Activated naive CD4-positive, alpha-beta T cell treated with anti-CD3 and anti-CD28 coated beads, Interleukin-2, amount 10 ng/mL, durations not matched to agents 7 days and 5 days (primary cell): ENCODE measurements at regions not wholly inside any gene's neighbourhood (a gene's known extent, or its start where the extent isn't known, plus 50 kb on each side); places are given as distances from the start of the nearest gene placed in this dataset.

Experiments used
- CTCF ChIA-PET: fragments of 350-600 bp; sonication (Branson Sonifier 250); formaldehyde crosslinking; loops from one replicate; lab custom pipeline; 2021; ENCODE audit warnings: antibody characterized with exemption; lab: Charles Lee
- DNase-seq: peaks from one replicate; pipeline ENCODE4 v3.0.0-alpha.2; 2020
- H3K27ac Mint-ChIP-seq: one replicate; pipeline ENCODE4 v1.8.0; 2021; ENCODE audit warnings: mild to moderate bottlenecking, moderate library complexity, mixed read lengths
- H3K27me3 Mint-ChIP-seq: one replicate; pipeline ENCODE4 v1.8.0; 2021; ENCODE audit warnings: mild to moderate bottlenecking, mixed read lengths
- H3K36me3 Mint-ChIP-seq: one replicate; pipeline ENCODE4 v1.8.0; 2021; ENCODE audit warnings: mixed read lengths
- H3K4me1 Mint-ChIP-seq: one replicate; pipeline ENCODE4 v1.8.0; 2021; ENCODE audit warnings: mixed read lengths
- H3K4me3 Mint-ChIP-seq: one replicate; pipeline ENCODE4 v1.8.0; 2021; ENCODE audit warnings: mild to moderate bottlenecking, moderate library complexity, mixed read lengths
- H3K9me3 Mint-ChIP-seq: one replicate; pipeline ENCODE4 v1.8.0; 2021; ENCODE audit warnings: mixed read lengths

DNA sequence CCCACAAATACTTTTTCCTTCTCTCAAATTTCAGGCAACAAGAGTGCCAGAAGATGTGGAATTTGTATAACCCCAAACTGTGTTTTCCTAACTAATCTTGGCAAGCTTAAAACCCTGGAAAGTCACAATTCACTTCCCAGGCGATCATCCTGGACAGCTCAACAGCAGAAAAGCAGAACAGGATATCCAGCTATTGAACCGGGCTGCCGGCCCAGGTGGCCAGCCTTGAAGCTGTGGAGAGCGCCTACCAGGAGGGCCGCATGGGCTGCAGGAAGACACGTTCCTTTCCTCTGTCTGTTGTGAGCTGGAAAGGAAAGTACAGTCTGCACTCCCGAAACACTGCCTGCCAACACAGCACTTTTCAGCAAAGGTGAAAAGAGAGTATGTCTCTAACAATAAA lies 719.7 kb upstream of the MARCKS start:
- CTCF ChIA-PET = no interaction called here

DNA sequence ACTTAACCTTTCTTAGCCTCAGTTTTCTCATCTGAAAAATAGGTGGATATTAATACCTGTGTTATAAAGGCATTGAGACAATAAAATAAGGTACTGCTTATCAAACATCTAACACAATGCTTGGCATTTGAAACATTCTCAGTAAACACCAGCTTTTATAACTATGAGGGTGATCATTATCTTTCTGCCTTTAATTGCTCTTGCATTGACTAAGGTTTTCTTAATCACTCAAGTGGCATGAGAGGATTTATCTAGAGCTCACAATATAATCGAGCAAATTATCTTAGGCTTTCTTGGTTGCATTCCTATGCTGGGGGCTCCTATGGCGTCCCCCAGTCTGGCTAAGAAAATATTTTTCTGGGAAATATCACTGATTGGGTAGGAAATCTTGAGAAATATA lies 716.4 kb upstream of the MARCKS start:
- no peaks in the 10 kb centered on the region for H3K9me3 Mint-ChIP-seq
- no peaks in the 10 kb centered on the region for H3K4me1 Mint-ChIP-seq
- no peak overlapping the region for H3K27ac Mint-ChIP-seq
- H3K4me3 Mint-ChIP-seq = no peak overlapping the region
- CTCF ChIA-PET = no interaction called here
- H3K36me3 Mint-ChIP-seq = no peaks in the 10 kb centered on the region
- DNase-seq = no peak
- no peaks in the 10 kb centered on the region for H3K27me3 Mint-ChIP-seq

More for the DNA sequence above, 719.7 kb upstream of the MARCKS start:
- no peaks in the 10 kb centered on the region for H3K36me3 Mint-ChIP-seq
- no peaks in the 10 kb centered on the region for H3K4me1 Mint-ChIP-seq
- no peak overlapping the region for H3K27ac Mint-ChIP-seq
- H3K27me3 Mint-ChIP-seq = no peaks in the 10 kb centered on the region
- H3K9me3 Mint-ChIP-seq = no peaks in the 10 kb centered on the region
- DNase-seq = no peak
- no peak overlapping the region for H3K4me3 Mint-ChIP-seq

DNA sequence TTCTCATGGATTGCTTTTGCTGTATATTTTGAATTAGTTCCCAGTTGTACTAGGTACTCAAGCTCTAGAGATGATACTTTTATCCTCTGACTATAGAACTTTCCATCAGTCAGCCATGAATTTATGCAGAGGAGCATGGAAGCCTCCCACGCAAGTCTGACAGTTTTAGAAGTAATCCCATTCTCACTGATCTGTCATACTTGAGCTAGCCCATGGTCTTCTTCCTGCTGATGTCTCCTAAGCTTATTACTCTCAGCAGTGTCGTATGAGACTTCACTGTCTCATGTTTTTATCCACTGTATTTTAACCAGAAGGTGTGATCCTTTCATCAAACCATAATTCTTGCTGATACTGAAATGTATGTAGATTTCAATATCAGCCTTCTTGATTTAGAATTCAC lies 715.2 kb upstream of the MARCKS start:
- Mint-ChIP-seq H3K27ac (no peak overlapping the region), H3K4me1 (no peaks in the 10 kb centered on the region), H3K9me3 (no peaks in the 10 kb centered on the region), H3K4me3 (no peak overlapping the region), H3K36me3 (no peaks in the 10 kb centered on the region), H3K27me3 (no peaks in the 10 kb centered on the region)
- CTCF ChIA-PET = no interaction called here
- DNase-seq = no peak

DNA sequence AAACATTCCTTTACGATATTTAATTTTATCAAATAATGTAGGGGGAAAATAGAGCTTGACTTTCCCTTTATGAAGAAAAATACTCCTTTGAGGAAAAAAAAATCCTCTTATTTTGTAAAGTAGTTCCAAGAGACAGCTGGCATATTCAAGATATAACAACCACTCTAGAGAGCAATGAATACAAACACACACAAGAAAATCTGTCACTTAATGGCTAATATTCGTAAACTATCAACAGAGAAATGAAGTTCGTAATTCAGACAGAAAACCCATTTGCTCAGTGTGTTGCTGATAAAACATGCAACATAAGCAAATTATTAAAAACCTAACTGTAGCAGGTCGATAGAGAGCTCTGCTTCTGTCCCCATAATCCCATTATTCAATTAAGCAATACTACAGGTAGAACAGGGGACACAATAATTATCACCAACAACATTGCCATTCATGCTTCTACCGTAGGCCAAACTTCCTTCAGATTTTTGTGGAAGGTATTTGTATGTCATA lies 714.4 kb upstream of the MARCKS start:
- no peaks in the 10 kb centered on the region for H3K27me3 Mint-ChIP-seq
- no peaks in the 10 kb centered on the region for H3K4me1 Mint-ChIP-seq
- no peaks in the 10 kb centered on the region for H3K36me3 Mint-ChIP-seq
- no peak overlapping the region for H3K4me3 Mint-ChIP-seq
- no peak overlapping the region for H3K27ac Mint-ChIP-seq
- H3K9me3 Mint-ChIP-seq = no peaks in the 10 kb centered on the region
- DNase-seq = no peak
- CTCF ChIA-PET = no interaction called here

DNA sequence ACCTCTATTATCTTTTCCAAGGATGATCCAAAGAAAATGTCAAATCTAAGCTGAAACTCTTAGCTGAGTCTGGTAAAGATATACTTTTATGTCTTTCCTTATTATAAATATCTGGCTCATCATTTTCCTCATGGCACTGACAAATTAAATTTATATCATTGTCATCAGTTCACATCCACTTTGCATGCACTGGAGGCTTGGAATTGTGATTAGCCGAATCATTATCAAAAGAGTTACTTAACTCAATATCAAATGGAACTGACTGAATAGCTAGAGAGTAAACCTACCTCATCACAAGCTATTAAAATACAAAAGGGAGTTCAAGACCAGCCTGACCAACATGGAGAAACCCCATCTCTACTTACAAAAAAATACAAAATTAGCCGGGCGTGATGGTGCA lies 713.9 kb upstream of the MARCKS start:
- Mint-ChIP-seq H3K4me3 (no peak overlapping the region), H3K36me3 (no peaks in the 10 kb centered on the region), H3K4me1 (no peaks in the 10 kb centered on the region), H3K27me3 (no peaks in the 10 kb centered on the region), H3K9me3 (no peaks in the 10 kb centered on the region), H3K27ac (no peak overlapping the region)
- CTCF ChIA-PET = no interaction called here
- DNase-seq = no peak

DNA sequence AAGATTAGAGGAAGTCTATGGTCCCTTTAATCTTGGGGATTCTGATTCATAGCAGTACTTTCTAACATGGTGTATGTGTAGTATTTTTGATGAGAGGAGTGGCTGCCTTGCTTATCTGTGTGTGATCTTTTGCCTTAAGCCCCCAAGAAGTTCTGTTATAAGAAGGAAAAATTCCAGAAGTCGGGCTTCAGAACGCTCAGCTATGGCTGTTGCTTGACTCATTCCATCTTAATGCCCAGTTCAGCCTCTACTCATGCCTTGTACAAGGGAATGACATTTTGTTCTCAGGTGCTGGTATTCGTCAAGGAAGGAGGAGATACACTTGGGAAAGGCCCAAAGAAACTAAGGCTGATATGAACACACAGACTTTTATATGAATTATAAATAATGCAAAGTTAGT lies 713.0 kb upstream of the MARCKS start:
- CTCF ChIA-PET = no interaction called here
- Mint-ChIP-seq H3K9me3 (no peaks in the 10 kb centered on the region), H3K27ac (no peak overlapping the region), H3K4me1 (no peaks in the 10 kb centered on the region), H3K4me3 (no peak overlapping the region), H3K27me3 (no peaks in the 10 kb centered on the region), H3K36me3 (no peaks in the 10 kb centered on the region)
- no peak for DNase-seq

DNA sequence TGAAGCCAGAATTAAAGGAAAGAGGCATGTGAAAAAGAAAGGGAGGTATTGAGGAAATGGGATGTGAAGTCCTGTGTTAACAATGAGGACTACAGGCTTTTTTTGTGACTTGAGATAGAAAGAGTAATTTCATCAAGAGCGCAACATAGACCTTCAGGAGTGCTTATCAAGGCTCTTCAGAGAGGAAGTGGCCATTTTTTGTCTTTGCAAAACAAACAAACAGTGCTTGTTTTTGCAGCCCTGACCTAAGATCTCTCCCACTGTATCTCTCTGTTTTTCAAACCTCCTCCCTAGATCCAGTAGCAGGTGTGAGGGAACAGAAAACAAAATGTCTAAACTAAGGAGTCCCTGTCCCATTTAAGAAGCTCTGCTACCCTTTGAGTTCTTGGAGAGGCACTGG lies 710.3 kb upstream of the MARCKS start:
- H3K27me3 Mint-ChIP-seq = no peaks in the 10 kb centered on the region
- CTCF ChIA-PET = no interaction called here
- H3K36me3 Mint-ChIP-seq = no peaks in the 10 kb centered on the region
- H3K9me3 Mint-ChIP-seq = no peaks in the 10 kb centered on the region
- H3K4me1 Mint-ChIP-seq = no peaks in the 10 kb centered on the region
- H3K27ac Mint-ChIP-seq = no peak overlapping the region
- DNase-seq = no peak
- H3K4me3 Mint-ChIP-seq = no peak overlapping the region

DNA sequence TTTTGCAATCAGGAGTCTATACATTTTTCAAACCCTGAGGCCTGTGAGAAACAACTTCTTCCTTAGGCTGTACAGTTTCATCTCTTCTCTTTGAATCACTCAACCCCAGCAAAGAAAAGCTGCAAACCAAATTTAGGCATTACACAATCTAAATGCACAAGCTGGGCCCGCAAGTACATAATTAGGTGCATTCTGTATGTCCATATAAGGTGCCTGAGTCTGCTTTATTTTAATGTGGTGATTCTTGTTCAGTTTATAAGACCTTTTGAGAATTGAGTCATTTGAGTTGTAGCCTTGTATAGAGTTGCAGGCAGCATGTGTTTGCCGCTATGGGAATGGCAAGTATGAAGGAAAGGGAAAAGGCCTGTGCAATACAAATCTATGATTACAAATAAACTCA lies 709.6 kb upstream of the MARCKS start:
- no peak overlapping the region for H3K4me3 Mint-ChIP-seq
- no peaks in the 10 kb centered on the region for H3K36me3 Mint-ChIP-seq
- no peaks in the 10 kb centered on the region for H3K4me1 Mint-ChIP-seq
- H3K9me3 Mint-ChIP-seq = no peaks in the 10 kb centered on the region
- no peaks in the 10 kb centered on the region for H3K27me3 Mint-ChIP-seq
- CTCF ChIA-PET = no interaction called here
- H3K27ac Mint-ChIP-seq = no peak overlapping the region
- no peak for DNase-seq

DNA sequence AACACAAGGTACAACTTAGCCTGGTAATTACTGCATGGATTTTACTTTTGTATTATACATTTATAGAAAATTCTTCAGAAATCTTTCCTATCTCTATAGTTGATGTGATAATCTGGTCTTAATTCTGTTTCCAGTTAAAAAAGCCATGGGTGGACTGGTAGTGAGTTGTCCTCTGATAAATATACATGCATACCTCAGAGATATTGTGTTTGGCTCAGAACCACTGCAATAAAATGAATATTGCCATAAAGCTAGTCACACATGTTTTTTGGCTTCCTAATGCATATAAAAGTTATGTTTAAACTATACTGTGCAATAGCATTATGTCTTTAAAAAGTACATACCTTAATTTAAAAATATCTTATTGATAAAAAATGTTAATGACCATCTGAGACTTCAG lies 708.6 kb upstream of the MARCKS start:
- Mint-ChIP-seq H3K4me1 (no peaks in the 10 kb centered on the region), H3K36me3 (no peaks in the 10 kb centered on the region), H3K27ac (no peak overlapping the region), H3K9me3 (no peaks in the 10 kb centered on the region), H3K4me3 (no peak overlapping the region), H3K27me3 (no peaks in the 10 kb centered on the region)
- DNase-seq = no peak
- CTCF ChIA-PET = no interaction called here

DNA sequence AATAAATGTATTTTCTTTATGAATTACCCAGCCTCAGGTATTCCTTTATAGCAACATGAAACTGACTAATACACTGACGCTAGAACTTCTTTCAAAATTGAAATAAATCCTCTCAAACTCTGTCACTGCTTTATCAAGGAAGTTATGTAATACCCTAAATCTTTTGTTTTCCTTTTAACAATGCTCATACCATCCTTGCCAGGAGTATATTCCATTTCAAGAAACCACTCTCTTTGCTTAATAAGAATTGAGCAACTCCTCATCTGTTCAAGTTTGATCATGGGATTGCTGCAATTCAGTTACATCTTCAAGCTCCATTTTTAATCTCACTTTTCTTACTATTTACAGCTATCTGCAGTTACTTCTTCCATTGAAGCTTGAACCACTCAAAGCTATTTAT lies 707.6 kb upstream of the MARCKS start:
- Mint-ChIP-seq H3K4me1 (no peaks in the 10 kb centered on the region), H3K27ac (no peak overlapping the region), H3K27me3 (no peaks in the 10 kb centered on the region), H3K4me3 (no peak overlapping the region), H3K9me3 (peaks cover 2% of the 10 kb centered on the region), H3K36me3 (no peaks in the 10 kb centered on the region)
- no peak for DNase-seq
- CTCF ChIA-PET = no interaction called here

DNA sequence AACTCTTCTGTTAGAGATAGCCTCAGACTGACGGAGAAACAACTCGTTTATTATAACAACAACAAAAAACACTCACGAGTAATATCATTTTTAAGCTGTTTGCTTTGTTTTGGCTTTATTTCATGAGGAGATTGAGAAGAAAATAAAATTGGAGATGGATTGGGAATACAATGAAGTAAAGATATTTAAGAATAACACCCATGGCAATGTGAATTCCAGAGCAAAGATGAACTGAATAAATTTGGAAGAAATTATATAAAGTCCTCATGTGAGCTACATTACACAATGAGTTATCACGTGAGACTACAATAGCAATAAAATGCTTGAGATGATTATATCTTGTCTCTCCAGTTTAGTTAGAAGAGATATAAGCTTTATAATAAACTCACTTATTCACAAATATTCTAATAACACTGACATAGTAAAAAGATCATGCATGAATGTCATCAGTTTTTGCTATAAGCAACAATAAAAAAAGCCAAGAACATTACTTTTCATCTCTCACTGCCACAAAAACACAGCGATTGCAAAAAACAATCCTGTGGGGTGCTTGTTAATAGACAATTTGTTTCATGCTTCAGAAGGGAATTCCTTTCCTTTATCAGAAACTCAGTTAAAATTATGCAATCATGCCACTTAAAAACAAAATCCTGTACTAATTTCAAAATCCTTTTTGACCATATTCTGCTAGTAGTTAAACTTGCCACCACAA lies 696.7 kb upstream of the MARCKS start:
- no peak for DNase-seq
- H3K4me3 Mint-ChIP-seq = no peak overlapping the region
- no peaks in the 10 kb centered on the region for H3K27me3 Mint-ChIP-seq
- H3K4me1 Mint-ChIP-seq = no peaks in the 10 kb centered on the region
- no peak overlapping the region for H3K27ac Mint-ChIP-seq
- no peaks in the 10 kb centered on the region for H3K36me3 Mint-ChIP-seq
- CTCF ChIA-PET = no interaction called here
- H3K9me3 Mint-ChIP-seq = peaks cover 2% of the 10 kb centered on the region

DNA sequence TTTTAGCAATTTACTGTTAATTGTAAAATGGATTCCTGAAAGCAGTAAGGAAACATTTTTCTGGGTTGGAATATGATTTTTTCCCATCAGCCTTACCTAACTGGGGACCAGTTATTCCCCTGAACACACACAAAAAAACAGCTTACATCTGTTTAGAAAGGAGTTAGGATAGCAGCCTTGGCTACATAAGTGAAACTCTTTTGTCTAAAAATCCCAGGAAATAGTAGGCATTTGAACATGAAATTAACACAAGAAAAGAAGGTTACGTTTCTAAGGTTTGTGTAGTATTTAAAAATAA lies 696.2 kb upstream of the MARCKS start:
- CTCF ChIA-PET = no interaction called here
- DNase-seq = no peak
- no peaks in the 10 kb centered on the region for H3K27me3 Mint-ChIP-seq
- H3K36me3 Mint-ChIP-seq = no peaks in the 10 kb centered on the region
- peaks cover 2% of the 10 kb centered on the region for H3K9me3 Mint-ChIP-seq
- no peak overlapping the region for H3K27ac Mint-ChIP-seq
- no peaks in the 10 kb centered on the region for H3K4me1 Mint-ChIP-seq
- H3K4me3 Mint-ChIP-seq = no peak overlapping the region

DNA sequence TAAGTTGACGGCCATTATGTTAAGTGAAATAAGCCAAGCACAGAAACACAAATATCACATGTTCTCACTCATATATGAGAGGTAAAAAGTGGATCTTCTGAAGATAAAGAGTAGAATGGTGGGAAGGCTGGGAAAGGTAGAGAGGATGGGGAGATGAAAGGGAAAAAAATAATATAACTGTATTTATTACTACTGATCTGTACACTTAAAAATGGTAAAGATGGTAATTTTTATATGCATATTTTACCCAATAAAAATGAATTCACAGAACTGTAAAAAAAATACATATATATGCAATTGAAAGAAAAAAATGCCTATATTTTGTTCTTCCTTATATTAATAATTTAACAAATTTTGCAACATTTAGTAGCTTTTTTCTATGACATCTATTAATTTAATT lies 694.4 kb upstream of the MARCKS start:
- CTCF ChIA-PET = no interaction called here
- Mint-ChIP-seq H3K4me3 (no peak overlapping the region), H3K4me1 (no peaks in the 10 kb centered on the region)

DNA sequence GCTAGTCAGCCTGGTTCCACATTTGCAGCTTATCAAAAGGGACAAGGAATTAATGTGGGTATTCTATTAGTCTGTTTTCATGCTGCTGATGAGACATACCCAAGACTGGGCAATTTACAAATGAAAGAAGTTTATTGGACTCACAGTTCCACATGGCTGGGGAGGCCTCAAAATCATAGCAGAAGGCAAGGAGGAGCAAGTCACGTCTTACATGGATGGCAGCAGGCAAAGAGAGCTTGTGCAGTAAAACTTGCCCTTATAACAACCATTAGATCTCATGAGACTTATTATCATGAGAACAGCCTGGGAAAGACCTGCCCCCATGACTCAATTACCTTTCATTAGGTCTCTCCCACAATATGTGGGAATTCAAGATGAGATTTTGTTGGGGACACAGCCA lies 689.1 kb upstream of the MARCKS start:
- no peak for DNase-seq
- H3K9me3 Mint-ChIP-seq = no peaks in the 10 kb centered on the region
- no peaks in the 10 kb centered on the region for H3K36me3 Mint-ChIP-seq
- no peaks in the 10 kb centered on the region for H3K4me1 Mint-ChIP-seq
- H3K4me3 Mint-ChIP-seq = no peak overlapping the region
- H3K27me3 Mint-ChIP-seq = no peaks in the 10 kb centered on the region
- H3K27ac Mint-ChIP-seq = no peak overlapping the region
- CTCF ChIA-PET = no interaction called here

More for the DNA sequence above, 694.4 kb upstream of the MARCKS start:
- H3K9me3 Mint-ChIP-seq = no peaks in the 10 kb centered on the region
- H3K27me3 Mint-ChIP-seq = no peaks in the 10 kb centered on the region
- H3K36me3 Mint-ChIP-seq = no peaks in the 10 kb centered on the region
- no peak for DNase-seq
- H3K27ac Mint-ChIP-seq = no peak overlapping the region

DNA sequence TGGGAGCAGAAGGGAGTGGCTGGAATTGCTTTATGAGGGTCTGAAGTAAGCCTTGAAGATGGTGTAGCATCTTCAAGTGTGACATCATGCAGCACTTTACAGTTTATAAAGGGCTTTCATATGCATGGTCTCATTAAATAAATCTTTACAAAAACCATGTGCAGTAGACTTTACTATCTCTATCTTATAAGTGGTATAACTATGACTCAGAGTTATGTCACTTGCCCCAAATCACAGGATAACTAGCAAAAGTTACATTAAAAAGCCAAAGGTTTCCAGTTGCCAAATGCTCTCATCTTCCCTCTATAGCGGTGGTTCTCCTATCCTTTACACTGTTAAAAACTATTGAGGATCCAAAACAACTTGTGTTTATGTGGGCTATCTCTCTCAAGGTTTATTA lies 687.7 kb upstream of the MARCKS start:
- no peak overlapping the region for H3K4me3 Mint-ChIP-seq
- DNase-seq = no peak
- H3K36me3 Mint-ChIP-seq = no peaks in the 10 kb centered on the region
- no peak overlapping the region for H3K27ac Mint-ChIP-seq
- no peaks in the 10 kb centered on the region for H3K9me3 Mint-ChIP-seq
- CTCF ChIA-PET = no interaction called here
- H3K27me3 Mint-ChIP-seq = no peaks in the 10 kb centered on the region
- no peaks in the 10 kb centered on the region for H3K4me1 Mint-ChIP-seq

DNA sequence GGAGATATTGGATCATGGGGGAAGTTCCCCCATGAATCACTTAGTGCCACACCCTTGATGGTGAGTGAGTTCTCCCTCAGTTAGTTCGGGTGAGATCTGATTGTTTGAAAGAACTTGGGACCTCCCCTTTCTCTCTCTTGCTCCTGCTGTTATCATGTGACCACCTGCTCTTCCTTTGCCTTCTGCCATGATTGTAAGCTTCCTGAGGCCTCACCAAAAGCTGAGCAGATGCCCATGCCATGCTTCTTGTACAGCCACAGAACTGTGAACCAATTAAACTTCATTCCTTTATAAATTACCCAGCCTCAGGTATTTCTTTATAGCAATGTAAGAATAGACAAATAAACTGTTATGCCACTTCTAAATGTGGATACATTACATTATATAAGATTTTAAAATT lies 686.7 kb upstream of the MARCKS start:
- no peak overlapping the region for H3K27ac Mint-ChIP-seq
- no peak for DNase-seq
- CTCF ChIA-PET = no interaction called here
- H3K27me3 Mint-ChIP-seq = no peaks in the 10 kb centered on the region
- no peaks in the 10 kb centered on the region for H3K36me3 Mint-ChIP-seq
- H3K9me3 Mint-ChIP-seq = no peaks in the 10 kb centered on the region
- no peaks in the 10 kb centered on the region for H3K4me1 Mint-ChIP-seq
- H3K4me3 Mint-ChIP-seq = no peak overlapping the region
